SK-N-SH (cell line): ENCODE measurements at regions not wholly inside any gene's neighbourhood (a gene's known extent, or its start where the extent isn't known, plus 50 kb on each side); places are given as distances from the start of the nearest gene placed in this dataset.

Source experiments
- CTCF ChIA-PET: fragments of 300-600, 350-600 bp; formaldehyde crosslinking; extraction: SDS; loops from one replicate; lab custom pipeline; 2021; lab: Yijun Ruan, JAX
- POLR2A ChIA-PET: fragments of 350-600 bp; sonication (Branson Sonifier 250); formaldehyde crosslinking; extraction: SDS; loops from one replicate; lab custom pipeline; 2020; ENCODE audit warnings: antibody characterized with exemption, inconsistent platforms; lab: Yijun Ruan, JAX
- DNase-seq: peaks from one replicate; pipeline ENCODE4 v3.0.0; 2012
- H2AFZ ChIP-seq: fragments of 200-600 bp; sonication (generic); 2 replicates; pipeline ENCODE4 v1.8.1; 2016; ENCODE audit warnings: antibody characterized with exemption, mild to moderate bottlenecking, low read depth
- H3F3A ChIP-seq: fragments of 200-600 bp; sonication (generic); replicated peaks from 2 replicates; pipeline ENCODE3; 2016; ENCODE audit warnings: antibody characterized with exemption, mild to moderate bottlenecking; ENCODE audit not compliant: insufficient read depth
- H3K27ac ChIP-seq, 2 experiments: fragments of 200-500 bp in 1 of 2; fragments of 200-600 bp in 1 of 2; sonication (Bioruptor generic) in 1 of 2; sonication (generic), shearing (Covaris generic) in 1 of 2; 2 replicates each; pipeline versions ENCODE4 v1.5.1 to v1.6.1; 2014 to 2016; ENCODE audit warnings: low read depth in 2 of 2, inconsistent platforms in 1 of 2, low read length in 1 of 2, mild to moderate bottlenecking in 1 of 2, mixed read lengths in 1 of 2
- H3K27me3 ChIP-seq: fragments of 200-600 bp; sonication (generic), shearing (Covaris generic); 2 replicates; pipeline ENCODE4 v1.6.1; 2016; ENCODE audit warnings: mixed run types; ENCODE audit not compliant: insufficient read depth
- H3K36me3 ChIP-seq, 2 experiments: fragments of 200-500 bp in 1 of 2; fragments of 200-600 bp in 1 of 2; sonication (Bioruptor generic) in 1 of 2; sonication (generic) in 1 of 2; replicated peaks in 1 of 2; 2 replicates each; pipeline versions ENCODE3 to v1.5.1; 2014 to 2016; ENCODE audit warnings: low read length in 1 of 2, mild to moderate bottlenecking in 1 of 2; ENCODE audit not compliant: insufficient read depth in 2 of 2, control insufficient read depth in 1 of 2
- H3K4me1 ChIP-seq, 2 experiments: fragments of 200-500 bp in 1 of 2; fragments of 200-600 bp in 1 of 2; sonication (Bioruptor generic) in 1 of 2; sonication (generic), shearing (Covaris generic) in 1 of 2; 2 replicates each; pipeline versions ENCODE4 v1.5.1 to v1.6.1; 2014 to 2016; ENCODE audit warnings: low read depth in 1 of 2, low read length in 1 of 2, mixed run types in 1 of 2; ENCODE audit not compliant: insufficient read depth in 2 of 2, control insufficient read depth in 1 of 2
- H3K4me2 ChIP-seq: fragments of 200-600 bp; sonication (generic), shearing (Covaris generic); 2 replicates; pipeline ENCODE4 v1.6.1; 2017; ENCODE audit warnings: mixed run types
- H3K4me3 ChIP-seq, 2 experiments: fragments of 200-500 bp in 1 of 2; fragments of 200-600 bp in 1 of 2; sonication (Bioruptor generic) in 1 of 2; sonication (generic), shearing (Covaris generic) in 1 of 2; 2 replicates each; pipeline versions ENCODE4 v1.5.1 to v1.8.1; 2014 to 2016; ENCODE audit warnings: low read depth in 2 of 2, inconsistent platforms in 1 of 2, low read length in 1 of 2, mild to moderate bottlenecking in 1 of 2, mixed read lengths in 1 of 2, moderate library complexity in 1 of 2
- H3K79me2 ChIP-seq: fragments of 200-600 bp; sonication (generic); 2 replicates; pipeline ENCODE4 v1.8.1; 2017; ENCODE audit warnings: mild to moderate bottlenecking; ENCODE audit not compliant: insufficient read depth
- H3K9ac ChIP-seq: fragments of 200-600 bp; sonication (generic); 2 replicates; pipeline ENCODE4 v1.6.1; 2017; ENCODE audit warnings: mixed run types
- H3K9me2 ChIP-seq: fragments of 200-600 bp; sonication (generic); 2 replicates; pipeline ENCODE4 v1.6.1; 2017; ENCODE audit warnings: mixed run types
- H3K9me3 ChIP-seq: fragments of 200-600 bp; sonication (generic); 2 replicates; pipeline ENCODE4 v1.6.1; 2017; ENCODE audit warnings: mixed run types, mild to moderate bottlenecking, moderate library complexity
- H4K20me1 ChIP-seq: fragments of 200-600 bp; sonication (generic); 2 replicates; pipeline ENCODE4 v1.6.1; 2017; ENCODE audit warnings: mild to moderate bottlenecking, mixed run types; ENCODE audit not compliant: insufficient read depth
- CHD2 ChIP-seq: fragments of 150-350 bp; IDR thresholded peaks from 2 replicates; pipeline ENCODE4 v1.6.1; 2018; ENCODE audit warnings: low read length; ENCODE audit not compliant: partially characterized antibody
- EP300 ChIP-seq, 2 experiments: IDR thresholded peaks; 2 replicates each; pipeline versions ENCODE4 v1.4.0 to v1.6.1; 2012; ENCODE audit warnings: borderline replicate concordance in 1 of 2, low read depth in 1 of 2, low read length in 1 of 2
- EZH2phosphoT487 ChIP-seq: fragments of 200-600 bp; sonication (generic); IDR thresholded peaks from 2 replicates; pipeline ENCODE4 v1.6.1; 2017; ENCODE audit warnings: low read depth, mixed run types, mild to moderate bottlenecking, antibody characterized with exemption, moderate library complexity, borderline replicate concordance
- FOSL2 ChIP-seq: IDR thresholded peaks from 2 replicates; pipeline ENCODE4 v1.4.0; 2012; ENCODE audit warnings: low read depth, mild to moderate bottlenecking, moderate library complexity, borderline replicate concordance
- FOXM1 ChIP-seq: IDR thresholded peaks from 2 replicates; pipeline ENCODE4 v1.4.0; 2012; ENCODE audit warnings: low read depth, mild to moderate bottlenecking
- GABPA ChIP-seq: IDR thresholded peaks from 2 replicates; pipeline ENCODE4 v1.4.0; 2012; ENCODE audit warnings: low read depth, mild to moderate bottlenecking
- GATA2 ChIP-seq: sonication (generic); formaldehyde crosslinking; IDR thresholded peaks from 2 replicates; pipeline ENCODE4 v1.5.0; 2020; ENCODE audit warnings: mild to moderate bottlenecking, missing genetic modification reagents
- IRF3 ChIP-seq: fragments of 150-350 bp; IDR thresholded peaks from 2 replicates; pipeline ENCODE4 v1.6.1; 2016; ENCODE audit warnings: mild to moderate bottlenecking, low read depth, low read length
- JUND ChIP-seq: IDR thresholded peaks from 2 replicates; pipeline ENCODE4 v1.4.0; 2012
- MXI1 ChIP-seq: IDR thresholded peaks from 2 replicates; pipeline ENCODE4 v1.6.1; 2012; ENCODE audit warnings: mild to moderate bottlenecking, low read depth, low read length, improper control_type of control experiment
- NRF1 ChIP-seq: IDR thresholded peaks from 2 replicates; pipeline ENCODE4 v1.6.1; 2012; ENCODE audit warnings: low read depth, mild to moderate bottlenecking, low read length
- POLR2AphosphoS5 ChIP-seq: IDR thresholded peaks from 2 replicates; pipeline ENCODE4 v1.6.1; 2012; ENCODE audit warnings: low read depth, low read length
- RAD21 ChIP-seq: IDR thresholded peaks from 2 replicates; pipeline ENCODE4 v1.6.1; 2012; ENCODE audit warnings: mild to moderate bottlenecking, low read length
- RFX5 ChIP-seq: IDR thresholded peaks from 2 replicates; pipeline ENCODE4 v1.6.1; 2012; ENCODE audit warnings: mild to moderate bottlenecking, improper control_type of control experiment, low read length
- RXRA ChIP-seq: IDR thresholded peaks from 2 replicates; pipeline ENCODE4 v1.4.0; 2012; ENCODE audit warnings: low read depth, mild to moderate bottlenecking, borderline replicate concordance
- SIN3A ChIP-seq: IDR thresholded peaks from 2 replicates; pipeline ENCODE4 v1.6.1; 2012; ENCODE audit warnings: low read depth, mild to moderate bottlenecking, low read length, moderate library complexity, borderline replicate concordance
- SMC3 ChIP-seq: IDR thresholded peaks from 2 replicates; pipeline ENCODE4 v1.6.1; 2012; ENCODE audit warnings: low read depth, low read length, improper control_type of control experiment
- TAF1 ChIP-seq: IDR thresholded peaks from 2 replicates; pipeline ENCODE4 v1.6.1; 2012; ENCODE audit warnings: low read depth, mild to moderate bottlenecking, low read length, moderate library complexity, borderline replicate concordance
- TCF12 ChIP-seq: IDR thresholded peaks from 2 replicates; pipeline ENCODE4 v1.4.0; 2012
- USF1 ChIP-seq: IDR thresholded peaks from 2 replicates; pipeline ENCODE4 v1.4.0; 2012; ENCODE audit warnings: low read depth, borderline replicate concordance
- USF2 ChIP-seq: fragments of 150-350 bp; IDR thresholded peaks from 2 replicates; pipeline ENCODE4 v1.6.1; 2017; ENCODE audit warnings: antibody characterized with exemption, low read length, low read depth, borderline replicate concordance
- YY1 ChIP-seq: IDR thresholded peaks from 2 replicates; pipeline ENCODE4 v1.4.0; 2012; ENCODE audit warnings: low read depth, mild to moderate bottlenecking
- WGBS: methylation state at CpG from one replicate; pipeline ENCODE4 v1.1.6; 2017; ENCODE audit warnings: low lambda C conversion rate; 5-methylcytosine and 5-hydroxymethylcytosine counted together
- TF ChIP-seq, protein P1 (sequence below): IDR thresholded peaks from 2 replicates; pipeline ENCODE4 v1.4.0; 2012; ENCODE audit warnings: low read depth, borderline replicate concordance

GRCh38 chr2:59684771-59685166, 868.7 kb downstream of the BCL11A start:
- H4K20me1 ChIP-seq = no peaks in the 10 kb centered on the region
- no peaks in the 10 kb centered on the region for H3K27me3 ChIP-seq
- no peak overlapping the region for H2AFZ ChIP-seq
- H3K4me2 ChIP-seq = no peak overlapping the region
- CTCF ChIA-PET = no interaction called here
- H3K9me3 ChIP-seq = no peaks in the 10 kb centered on the region
- H3F3A ChIP-seq = no peaks in the 10 kb centered on the region
- TF ChIP-seq GATA2 (no peak), POLR2AphosphoS5 (no peak), EP300 (IDR thresholded peaks at IDR 0.05; ENCODE audit: borderline replicate concordance in 1 of 2, low read depth in 1 of 2, low read length in 1 of 2) (no peak), GABPA (no peak), TAF1 (no peak), YY1 (no peak), IRF3 (no peak), RXRA (no peak), EZH2phosphoT487 (no peak), RAD21 (no peak)
- H3K9me2 ChIP-seq = no peaks in the 10 kb centered on the region
- H3K4me3 ChIP-seq = no peak overlapping the region
- H3K36me3 ChIP-seq = no peaks in the 10 kb centered on the region
- H3K4me1 ChIP-seq = no peaks in the 10 kb centered on the region
- POLR2A ChIA-PET = no interaction called here
- no peak overlapping the region for H3K27ac ChIP-seq
- DNase-seq = no peak
- no peak overlapping the region for H3K9ac ChIP-seq
- H3K79me2 ChIP-seq = no peaks in the 10 kb centered on the region
- WGBS = 40% methylated on average over 1 of the region's 1 CpG

- Histone ChIP-seq H3K9me3 (no peaks in the 10 kb centered on the region), H3K27ac (no peak overlapping the region), H3K79me2 (no peaks in the 10 kb centered on the region), H2AFZ (no peak overlapping the region), H3K9ac (no peak overlapping the region), H3K9me2 (no peaks in the 10 kb centered on the region), H3K4me3 (no peak overlapping the region), H4K20me1 (no peaks in the 10 kb centered on the region), H3K4me1 (no peaks in the 10 kb centered on the region), H3K27me3 (no peaks in the 10 kb centered on the region), H3F3A (no peaks in the 10 kb centered on the region), H3K4me2 (no peak overlapping the region), H3K36me3 (no peaks in the 10 kb centered on the region)
- no peak for DNase-seq
- 23% methylated on average over 4 of the region's 4 CpGs for WGBS
- ChIA-PET POLR2A (no interaction called here), CTCF (no interaction called here)
- no peak for TF ChIP-seq POLR2AphosphoS5
- no peak for TF ChIP-seq NRF1
- TF ChIP-seq FOXM1 = no peak
- no peak for TF ChIP-seq MXI1
- no peak for TF ChIP-seq FOSL2
- TF ChIP-seq USF2 = no peak
- TF ChIP-seq SIN3A = no peak
- no peak for TF ChIP-seq RFX5
- TF ChIP-seq IRF3 = no peak
- no peak for TF ChIP-seq USF1
- no peak for TF ChIP-seq JUND
- TF ChIP-seq SMC3 = no peak
- TF ChIP-seq, protein P1, sequence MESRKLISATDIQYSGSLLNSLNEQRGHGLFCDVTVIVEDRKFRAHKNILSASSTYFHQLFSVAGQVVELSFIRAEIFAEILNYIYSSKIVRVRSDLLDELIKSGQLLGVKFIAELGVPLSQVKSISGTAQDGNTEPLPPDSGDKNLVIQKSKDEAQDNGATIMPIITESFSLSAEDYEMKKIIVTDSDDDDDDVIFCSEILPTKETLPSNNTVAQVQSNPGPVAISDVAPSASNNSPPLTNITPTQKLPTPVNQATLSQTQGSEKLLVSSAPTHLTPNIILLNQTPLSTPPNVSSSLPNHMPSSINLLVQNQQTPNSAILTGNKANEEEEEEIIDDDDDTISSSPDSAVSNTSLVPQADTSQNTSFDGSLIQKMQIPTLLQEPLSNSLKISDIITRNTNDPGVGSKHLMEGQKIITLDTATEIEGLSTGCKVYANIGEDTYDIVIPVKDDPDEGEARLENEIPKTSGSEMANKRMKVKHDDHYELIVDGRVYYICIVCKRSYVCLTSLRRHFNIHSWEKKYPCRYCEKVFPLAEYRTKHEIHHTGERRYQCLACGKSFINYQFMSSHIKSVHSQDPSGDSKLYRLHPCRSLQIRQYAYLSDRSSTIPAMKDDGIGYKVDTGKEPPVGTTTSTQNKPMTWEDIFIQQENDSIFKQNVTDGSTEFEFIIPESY = no peak
- TF ChIP-seq GABPA = no peak
- TF ChIP-seq TCF12 = no peak
- no peak for TF ChIP-seq EZH2phosphoT487
- no peak for TF ChIP-seq CHD2
Observed at GRCh38 chr2:59684116-59684770, 869.2 kb downstream of the BCL11A start.
